DMS53 (cell line): ENCODE measurements at regions not wholly inside any gene's neighbourhood (a gene's known extent, or its start where the extent isn't known, plus 50 kb on each side); places are given as distances from the start of the nearest gene placed in this dataset.
"Not testable (repeated sequence)": the region's sequence is repeated elsewhere in the genome, so short reads cannot be mapped to it uniquely, and the experiment has no call there.

ENCODE experiments used
- DNase-seq: peaks from one replicate; lab custom pipeline; 2025; lab: John Stamatoyannopoulos, UW

- DNase-seq, result no peak
These were observed 55.3 kb upstream of the NRBF2 start for GRCh38 chr10:63077800-63078199.

GRCh38 chr10:63072951-63073350 lies 60.2 kb upstream of the NRBF2 start:
- no peak for DNase-seq

- no peak for DNase-seq
These were observed 62.0 kb upstream of the NRBF2 start for GRCh38 chr10:63071145-63071544.

GRCh38 chr10:63069318-63069717 lies 63.8 kb upstream of the NRBF2 start:
- DNase-seq, result no peak

- DNase-seq, result no peak
These were observed 64.9 kb upstream of the NRBF2 start for GRCh38 chr10:63068246-63068645.

GRCh38 chr10:63066606-63067005 lies 66.5 kb upstream of the NRBF2 start:
- DNase-seq, result no peak

- no peak for DNase-seq
These were observed 68.4 kb upstream of the NRBF2 start for GRCh38 chr10:63064706-63065105.

- DNase-seq, result no peak
These were observed 74.9 kb upstream of the NRBF2 start for GRCh38 chr10:63058236-63058635.

GRCh38 chr10:63057509-63057908 lies 75.6 kb upstream of the NRBF2 start:
- no peak for DNase-seq

GRCh38 chr10:63055705-63056104 lies 77.4 kb upstream of the NRBF2 start:
- DNase-seq, result no peak

GRCh38 chr10:63054889-63055611 lies 78.1 kb upstream of the NRBF2 start:
- no peak for DNase-seq

- DNase-seq, result no peak
These were observed 81.0 kb upstream of the NRBF2 start for GRCh38 chr10:63052083-63052482.

- peak; percentile 7 for DNase-seq
These were observed 90.9 kb upstream of the NRBF2 start for GRCh38 chr10:63042256-63042655.

GRCh38 chr10:63033616-63034185 lies 99.4 kb upstream of the NRBF2 start:
- DNase-seq, result not testable (repeated sequence)

GRCh38 chr10:63030536-63030935 lies 102.6 kb upstream of the NRBF2 start:
- no peak for DNase-seq

- no peak for DNase-seq
These were observed 105.6 kb upstream of the NRBF2 start for GRCh38 chr10:63027531-63027930.

- no peak for DNase-seq
These were observed 111.9 kb upstream of the NRBF2 start for GRCh38 chr10:63021225-63021624.

- no peak for DNase-seq
These were observed 119.4 kb upstream of the NRBF2 start for GRCh38 chr10:63013755-63014154.

- DNase-seq, result no peak
These were observed 120.5 kb upstream of the NRBF2 start for GRCh38 chr10:63012623-63013022.

- no peak for DNase-seq
These were observed 122.9 kb upstream of the NRBF2 start for GRCh38 chr10:63010203-63010602.

- no peak for DNase-seq
These were observed 124.6 kb upstream of the NRBF2 start for GRCh38 chr10:63008491-63008890.

GRCh38 chr10:63007112-63007511 lies 126.0 kb upstream of the NRBF2 start:
- no peak for DNase-seq

GRCh38 chr10:63005246-63005645 lies 127.9 kb upstream of the NRBF2 start:
- DNase-seq, result no peak
